ENCODE measurements at regions not wholly inside any gene's neighbourhood (a gene's known extent, or its start where the extent isn't known, plus 50 kb on each side); places are given as distances from the start of the nearest gene placed in this dataset.

- no peak for DNase-seq
These were observed 152.1 kb downstream of the PTGER3 start for GRCh38 chr1:70895531-70895930.

- no peak for DNase-seq
These were observed 151.4 kb downstream of the PTGER3 start for GRCh38 chr1:70896224-70896623.

DNA sequence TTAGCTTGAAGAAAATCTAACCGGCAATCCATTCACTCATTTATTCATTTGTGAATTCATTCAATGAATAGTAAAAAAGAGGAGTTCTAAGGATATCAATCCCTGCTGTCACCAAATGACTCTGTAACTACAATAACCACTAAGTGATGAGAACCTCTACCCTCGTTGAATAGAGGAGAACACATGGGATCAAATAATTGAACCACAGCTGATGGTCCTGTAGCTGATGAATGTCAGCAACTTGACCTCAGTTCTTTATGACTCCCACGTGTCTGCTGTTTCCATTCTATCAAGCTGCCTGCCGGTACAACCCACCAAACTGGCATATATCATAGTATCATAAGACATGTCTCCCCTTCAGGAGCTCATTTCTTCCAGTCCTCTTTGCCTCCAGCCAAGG lies 150.3 kb downstream of the PTGER3 start:
- no peak for DNase-seq

GRCh38 chr1:70899735-70900134 lies 147.9 kb downstream of the PTGER3 start:
- no peak for DNase-seq

- DNase-seq: no peak
These were observed 145.4 kb downstream of the PTGER3 start for GRCh38 chr1:70902211-70902610.

GRCh38 chr1:70906800-70907199 lies 140.8 kb downstream of the PTGER3 start:
- no peak for DNase-seq

GRCh38 chr1:70907563-70908310 lies 139.9 kb downstream of the PTGER3 start:
- no peak for DNase-seq

- DNase-seq: no peak
These were observed 138.3 kb downstream of the PTGER3 start for GRCh38 chr1:70909262-70909822.

- DNase-seq: no peak
These were observed 137.6 kb downstream of the PTGER3 start for GRCh38 chr1:70910013-70910412.

DNA sequence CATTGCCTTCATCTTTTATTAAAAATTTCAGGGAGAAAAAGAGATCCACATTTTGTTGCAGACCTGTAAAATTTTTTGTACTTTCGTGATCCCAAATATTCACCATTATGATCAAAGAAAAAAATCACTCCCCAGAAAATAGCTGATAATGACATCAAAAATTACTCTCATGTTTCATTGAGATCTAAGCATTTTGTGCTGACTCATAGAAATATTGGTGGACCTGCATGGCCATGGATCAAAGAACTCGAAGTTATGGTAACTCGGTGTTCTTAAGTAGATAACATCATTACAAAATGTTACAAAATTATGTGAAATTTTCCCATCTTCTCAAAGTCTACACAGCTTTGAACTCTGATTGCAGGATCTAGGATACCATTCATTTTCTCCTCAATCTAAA lies 135.8 kb downstream of the PTGER3 start:
- DNase-seq: no peak

DNA sequence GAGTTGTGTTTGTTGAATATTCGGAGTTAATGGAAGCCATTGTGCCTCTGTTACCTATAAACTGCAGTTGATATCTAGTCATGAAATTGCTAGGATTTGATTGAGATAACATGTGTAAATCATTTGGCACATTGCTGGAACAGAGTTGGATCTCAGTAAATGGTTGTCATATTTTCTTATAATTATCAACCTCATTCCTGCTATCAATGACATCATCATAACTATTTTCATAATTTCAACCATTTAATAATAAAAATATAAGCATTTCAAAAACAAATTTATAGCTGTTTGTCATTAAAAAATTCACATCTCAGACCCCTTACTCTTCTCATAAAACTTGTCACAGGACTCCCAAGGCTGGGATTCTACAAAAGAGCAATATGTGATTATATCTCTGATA lies 133.4 kb downstream of the PTGER3 start:
- DNase-seq: no peak

GRCh38 chr1:70915258-70916033 lies 132.2 kb downstream of the PTGER3 start:
- no peak for DNase-seq

- DNase-seq: no peak
These were observed 131.6 kb downstream of the PTGER3 start for GRCh38 chr1:70916034-70916427.

DNA sequence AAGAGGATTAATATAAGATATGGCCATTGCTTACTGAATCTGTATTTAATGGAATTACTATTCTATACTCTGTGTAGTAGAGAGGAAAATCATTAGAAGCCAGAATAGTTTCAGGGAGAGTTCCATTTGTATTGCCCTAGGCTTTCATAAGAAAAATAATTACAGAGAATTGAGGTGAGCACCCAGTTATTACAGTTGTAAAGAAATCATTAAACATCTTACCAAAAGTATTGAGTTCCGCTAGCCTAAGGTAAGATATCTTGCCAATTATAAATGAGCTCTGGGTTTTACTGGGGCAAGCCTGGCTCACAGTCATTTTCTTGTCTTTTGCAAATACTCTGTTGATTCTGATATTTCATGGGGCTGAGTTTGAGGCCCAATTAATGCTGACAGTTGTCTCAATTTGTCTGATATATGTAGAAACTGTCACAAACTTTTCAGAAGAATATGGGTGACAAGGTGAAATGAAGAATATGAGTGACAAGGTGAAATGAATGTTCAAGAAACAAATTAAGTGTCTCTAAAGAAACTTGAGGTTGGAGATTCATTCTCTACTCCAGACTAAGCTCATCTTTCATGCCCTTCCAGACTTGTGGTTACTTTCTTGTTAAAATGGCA lies 127.8 kb downstream of the PTGER3 start:
- no peak for DNase-seq

Measured in CD4-positive, alpha-beta T cell treated with Interleukin-4 for 4 hours (primary cell).